A549 (cell line): ENCODE measurements at regions not wholly inside any gene's neighbourhood (a gene's known extent, or its start where the extent isn't known, plus 50 kb on each side); places are given as distances from the start of the nearest gene placed in this dataset.

Experiments used
- CBX2 ChIP-seq: fragments of 200-600 bp; sonication (generic); IDR thresholded peaks from 2 replicates; pipeline ENCODE4 v1.6.1; 2016; ENCODE audit warnings: low read depth, mild to moderate bottlenecking, borderline replicate concordance
- CTCF ChIP-seq: fragments of >200 bp; sonication (Bioruptor Twin); formaldehyde crosslinking; IDR thresholded peaks from 3 replicates; pipeline ENCODE4 v1.5.1; 2016
- EP300 ChIP-seq, 2 experiments: fragments of >200 bp; sonication (Bioruptor Twin); formaldehyde crosslinking; IDR thresholded peaks; 2 replicates in 1 of 2; 3 replicates in 1 of 2; pipeline ENCODE4 v1.6.1; 2016 to 2017
- FOSL2 ChIP-seq, 2 experiments: fragments of 450-650 bp in 1 of 2; fragments of >200 bp in 1 of 2; sonication (Bioruptor Twin) in 1 of 2; formaldehyde crosslinking; IDR thresholded peaks; 2 replicates each; pipeline versions ENCODE4 v1.5.0 to v1.6.1; 2016 to 2020; ENCODE audit warnings: mild to moderate bottlenecking in 1 of 2, moderate library complexity in 1 of 2
- HOXA7 ChIP-seq: fragments of 250-450 bp; sonication (Bioruptor Pico); IDR thresholded peaks from 2 replicates; pipeline ENCODE4 v1.5.0; 2020; ENCODE audit warnings: mild to moderate bottlenecking, moderate library complexity
- JUNB ChIP-seq: fragments of >200 bp; sonication (Bioruptor Twin); formaldehyde crosslinking; IDR thresholded peaks from 2 replicates; pipeline ENCODE4 v1.6.1; 2016
- KDM1A ChIP-seq: fragments of 200-600 bp; sonication (generic); IDR thresholded peaks from 2 replicates; pipeline ENCODE4 v1.6.1; 2016; ENCODE audit warnings: low read depth, mild to moderate bottlenecking
- MYC ChIP-seq: IDR thresholded peaks from 2 replicates; pipeline ENCODE4 v1.6.1; 2012; ENCODE audit warnings: mild to moderate bottlenecking, inconsistent platforms, low read length, improper control_type of control experiment, borderline replicate concordance
- POLR2A ChIP-seq: IDR thresholded peaks from 2 replicates; pipeline ENCODE4 v1.6.1; 2012; ENCODE audit warnings: mild to moderate bottlenecking, low read length
- REST ChIP-seq: fragments of 200-600 bp; sonication (generic); IDR thresholded peaks from 2 replicates; pipeline ENCODE4 v1.6.1; 2016; ENCODE audit warnings: antibody characterized with exemption, mild to moderate bottlenecking, moderate library complexity
- RFX5 ChIP-seq: fragments of 450-650 bp; IDR thresholded peaks from 2 replicates; pipeline ENCODE4 v1.7.1; 2014; ENCODE audit warnings: antibody characterized with exemption, mild to moderate bottlenecking, moderate library complexity
- USF2 ChIP-seq: fragments of 450-650 bp; IDR thresholded peaks from 2 replicates; pipeline ENCODE4 v1.6.1; 2014; ENCODE audit warnings: antibody characterized with exemption
- TF ChIP-seq, protein P1 (sequence below): fragments of 150-350 bp; IDR thresholded peaks from 2 replicates; pipeline ENCODE4 v1.6.1; 2014; ENCODE audit warnings: low read depth, mild to moderate bottlenecking, low read length

DNA sequence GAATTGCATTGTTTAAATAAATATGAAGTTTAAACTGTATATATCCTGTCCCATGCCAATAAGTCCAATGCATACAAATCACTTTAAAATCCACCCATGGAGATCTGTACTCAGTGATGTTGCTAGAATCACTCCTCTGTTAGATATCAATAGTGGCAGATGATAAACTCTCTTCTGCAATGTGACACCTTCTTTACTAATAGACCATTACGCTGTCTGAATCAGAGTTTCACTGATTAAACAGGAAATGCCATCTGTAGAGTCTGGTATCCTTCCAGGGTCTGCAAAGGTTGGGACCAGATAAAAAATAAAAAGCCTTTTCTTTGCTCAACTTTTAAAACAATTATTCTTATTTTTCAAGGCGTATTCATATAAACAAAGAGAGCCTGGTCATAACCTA is 134.5 kb downstream of the EDN3 start:
- TF ChIP-seq REST, result no peak
- no peak for TF ChIP-seq USF2
- no peak for TF ChIP-seq MYC
- TF ChIP-seq RFX5, result no peak
- no peak for TF ChIP-seq CTCF
- TF ChIP-seq EP300 (IDR thresholded peaks at IDR 0.05), result no peak
- TF ChIP-seq POLR2A, result no peak
- no peak for TF ChIP-seq KDM1A
- TF ChIP-seq CBX2, result no peak
- TF ChIP-seq, protein P1, sequence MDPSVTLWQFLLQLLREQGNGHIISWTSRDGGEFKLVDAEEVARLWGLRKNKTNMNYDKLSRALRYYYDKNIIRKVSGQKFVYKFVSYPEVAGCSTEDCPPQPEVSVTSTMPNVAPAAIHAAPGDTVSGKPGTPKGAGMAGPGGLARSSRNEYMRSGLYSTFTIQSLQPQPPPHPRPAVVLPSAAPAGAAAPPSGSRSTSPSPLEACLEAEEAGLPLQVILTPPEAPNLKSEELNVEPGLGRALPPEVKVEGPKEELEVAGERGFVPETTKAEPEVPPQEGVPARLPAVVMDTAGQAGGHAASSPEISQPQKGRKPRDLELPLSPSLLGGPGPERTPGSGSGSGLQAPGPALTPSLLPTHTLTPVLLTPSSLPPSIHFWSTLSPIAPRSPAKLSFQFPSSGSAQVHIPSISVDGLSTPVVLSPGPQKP, result no peak
- TF ChIP-seq HOXA7 (CRISPR knock-in tag), result no peak
- TF ChIP-seq JUNB, result no peak
- no peak for TF ChIP-seq FOSL2 (IDR thresholded peaks at IDR 0.05)
- TF ChIP-seq FOSL2 (CRISPR knock-in tag; IDR thresholded peaks at IDR 0.05), result no peak
